ENCODE measurements at regions not wholly inside any gene's neighbourhood (a gene's known extent, or its start where the extent isn't known, plus 50 kb on each side); places are given as distances from the start of the nearest gene placed in this dataset.

DNA sequence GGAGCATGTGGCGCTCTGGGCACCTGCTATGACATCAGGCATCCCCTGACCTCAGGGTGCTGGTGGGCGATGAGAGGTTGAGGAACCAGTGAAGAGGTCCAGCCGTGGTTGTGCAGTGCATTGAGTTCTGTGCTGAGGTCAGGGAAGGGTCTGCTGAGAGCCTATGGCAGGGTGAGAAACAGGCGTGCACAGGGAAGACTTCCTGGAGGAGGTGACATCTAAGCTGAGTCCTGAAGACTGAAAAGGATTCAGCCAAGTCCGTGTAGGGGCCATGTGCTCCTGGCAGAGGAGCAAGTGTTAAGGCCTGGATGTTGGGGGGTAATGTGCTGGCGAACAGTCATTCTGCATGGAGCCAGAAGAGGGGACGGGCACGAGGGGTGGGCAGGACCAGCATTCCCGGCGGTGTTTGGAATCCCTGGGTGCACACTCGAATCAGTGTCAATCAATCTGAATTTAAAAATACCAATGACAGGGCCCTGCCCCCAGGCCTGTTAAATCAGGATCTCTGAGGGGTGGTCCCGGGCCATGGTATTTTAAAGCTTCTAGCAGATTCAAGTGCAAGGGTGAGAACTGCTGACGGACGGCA, 65.8 kb upstream of the CIBAR2 start:
- TF ChIP-seq FOXP2 (optimal IDR thresholded peaks at IDR 0.05; ENCODE audit: borderline replicate concordance, extremely low read depth, extremely low read length, insufficient read depth) (no peak), TAF1 (IDR thresholded peaks at IDR 0.05; ENCODE audit: borderline replicate concordance, insufficient read depth, low read length) (no peak), REST (IDR thresholded peaks at IDR 0.05; ENCODE audit: insufficient read depth in 1 of 2, low read depth in 2 of 2, low read length in 2 of 2) (no peak), POLR2AphosphoS5 (IDR thresholded peaks at IDR 0.05; ENCODE audit: low read depth, low read length) (no peak), SIN3A (IDR thresholded peaks at IDR 0.05; ENCODE audit: borderline replicate concordance, insufficient read depth, low read length) (no peak)

GRCh38 chr16:85178596-85178995, 66.3 kb upstream of the CIBAR2 start:
- TF ChIP-seq REST (IDR thresholded peaks at IDR 0.05; ENCODE audit: insufficient read depth in 1 of 2, low read depth in 2 of 2, low read length in 2 of 2) (no peak), FOXP2 (optimal IDR thresholded peaks at IDR 0.05; ENCODE audit: borderline replicate concordance, extremely low read depth, extremely low read length, insufficient read depth) (no peak), SIN3A (IDR thresholded peaks at IDR 0.05; ENCODE audit: borderline replicate concordance, insufficient read depth, low read length) (no peak), TAF1 (IDR thresholded peaks at IDR 0.05; ENCODE audit: borderline replicate concordance, insufficient read depth, low read length) (no peak), POLR2AphosphoS5 (IDR thresholded peaks at IDR 0.05; ENCODE audit: low read depth, low read length) (no peak)

GRCh38 chr16:85179344-85180046, 67.2 kb upstream of the CIBAR2 start:
- no peak for TF ChIP-seq FOXP2 (optimal IDR thresholded peaks at IDR 0.05; ENCODE audit: borderline replicate concordance, extremely low read depth, extremely low read length, insufficient read depth)

- TF ChIP-seq TAF1 (IDR thresholded peaks at IDR 0.05; ENCODE audit: borderline replicate concordance, insufficient read depth, low read length) = no peak
- TF ChIP-seq FOXP2 (optimal IDR thresholded peaks at IDR 0.05; ENCODE audit: borderline replicate concordance, extremely low read depth, extremely low read length, insufficient read depth) = no peak
- TF ChIP-seq POLR2AphosphoS5 (IDR thresholded peaks at IDR 0.05; ENCODE audit: low read depth, low read length) = no peak
- no peak for TF ChIP-seq REST (IDR thresholded peaks at IDR 0.05; ENCODE audit: insufficient read depth in 1 of 2, low read depth in 2 of 2, low read length in 2 of 2)
- no peak for TF ChIP-seq SIN3A (IDR thresholded peaks at IDR 0.05; ENCODE audit: borderline replicate concordance, insufficient read depth, low read length)
These were observed 68.0 kb upstream of the CIBAR2 start for GRCh38 chr16:85180047-85180826.

GRCh38 chr16:85180827-85181738, 68.8 kb upstream of the CIBAR2 start:
- TF ChIP-seq SIN3A (IDR thresholded peaks at IDR 0.05; ENCODE audit: borderline replicate concordance, insufficient read depth, low read length) (no peak), FOXP2 (optimal IDR thresholded peaks at IDR 0.05; ENCODE audit: borderline replicate concordance, extremely low read depth, extremely low read length, insufficient read depth) (no peak), REST (IDR thresholded peaks at IDR 0.05; ENCODE audit: insufficient read depth in 1 of 2, low read depth in 2 of 2, low read length in 2 of 2) (no peak), POLR2AphosphoS5 (IDR thresholded peaks at IDR 0.05; ENCODE audit: low read depth, low read length) (no peak), TAF1 (IDR thresholded peaks at IDR 0.05; ENCODE audit: borderline replicate concordance, insufficient read depth, low read length) (no peak)
